Breast epithelium (tissue), 3 donors: ENCODE measurements at regions not wholly inside any gene's neighbourhood (a gene's known extent, or its start where the extent isn't known, plus 50 kb on each side); places are given as distances from the start of the nearest gene placed in this dataset.

Experiments used
- CTCF ChIP-seq, 3 donors: fragments of 450-650 bp; IDR thresholded peaks; one replicate each; pipeline ENCODE4 v1.5.1; 2016 to 2017; ENCODE audit warnings: antibody characterized with exemption in 3 of 3, mild to moderate bottlenecking in 3 of 3, moderate library complexity in 3 of 3
- POLR2A ChIP-seq: fragments of 450-650 bp; IDR thresholded peaks from one replicate; pipeline ENCODE4 v1.6.1; 2016; ENCODE audit warnings: antibody characterized with exemption, mild to moderate bottlenecking, moderate library complexity

- TF ChIP-seq CTCF (IDR thresholded peaks at IDR 0.05) (no peak), POLR2A (no peak)
These were observed 86.6 kb downstream of the C5orf15 start for GRCh38 chr5:133881576-133882388.
